ENCODE measurements at regions not wholly inside any gene's neighbourhood (a gene's known extent, or its start where the extent isn't known, plus 50 kb on each side); places are given as distances from the start of the nearest gene placed in this dataset.

DNA sequence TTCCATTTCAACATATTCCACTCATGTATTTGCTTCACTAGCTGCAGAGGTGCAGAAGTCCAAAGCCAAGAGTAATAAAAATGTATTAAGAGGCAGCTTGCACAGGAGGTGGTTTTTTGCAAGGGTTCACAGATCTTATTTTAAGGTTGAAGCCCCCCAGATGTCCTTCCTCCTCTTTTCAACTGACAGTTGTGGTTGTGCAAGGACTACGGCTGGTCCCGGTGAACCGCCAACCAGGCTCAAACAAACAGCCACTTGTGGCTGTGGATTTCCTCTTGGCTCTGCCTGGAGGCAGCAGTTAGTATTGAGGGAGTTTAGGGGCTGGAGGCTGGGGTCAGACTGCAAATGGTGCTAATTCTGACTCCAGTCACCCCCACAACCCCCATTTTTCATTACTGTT lies 240.7 kb upstream of the TBC1D5 start:
- no peak for DNase-seq (ENCODE audit: low spot score)

DNA sequence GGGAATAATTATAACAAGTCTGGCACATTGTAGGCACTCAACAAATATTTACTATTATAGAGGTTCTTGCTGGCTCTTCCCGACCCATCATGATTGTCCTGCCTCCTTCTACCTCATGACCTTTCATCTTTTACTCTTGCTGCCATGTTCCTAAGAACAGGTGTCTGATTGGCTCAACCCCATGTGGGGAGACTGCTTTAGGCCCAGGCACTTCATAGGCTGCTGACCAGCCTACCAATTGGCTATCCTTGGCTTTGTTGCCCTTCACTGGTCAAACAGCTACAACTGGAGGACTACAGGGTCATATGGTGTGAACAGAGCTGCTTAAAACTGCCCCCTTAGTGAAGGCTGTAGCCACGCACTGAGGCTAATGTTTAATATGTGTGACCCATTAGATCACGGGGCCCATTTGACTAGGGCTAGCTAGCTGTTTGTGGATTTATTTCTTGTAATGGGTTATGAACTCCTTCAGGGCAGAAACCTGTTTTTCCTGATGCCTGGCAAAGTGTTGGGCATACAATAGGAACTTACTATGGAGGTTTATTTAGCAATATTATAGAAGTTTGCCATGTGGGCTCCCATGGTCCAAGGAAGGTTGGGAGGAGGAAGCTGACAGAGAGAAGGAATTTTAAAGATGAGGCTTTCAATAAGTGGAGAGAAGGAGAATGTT lies 239.9 kb upstream of the TBC1D5 start:
- no peak for DNase-seq (ENCODE audit: low spot score)

DNA sequence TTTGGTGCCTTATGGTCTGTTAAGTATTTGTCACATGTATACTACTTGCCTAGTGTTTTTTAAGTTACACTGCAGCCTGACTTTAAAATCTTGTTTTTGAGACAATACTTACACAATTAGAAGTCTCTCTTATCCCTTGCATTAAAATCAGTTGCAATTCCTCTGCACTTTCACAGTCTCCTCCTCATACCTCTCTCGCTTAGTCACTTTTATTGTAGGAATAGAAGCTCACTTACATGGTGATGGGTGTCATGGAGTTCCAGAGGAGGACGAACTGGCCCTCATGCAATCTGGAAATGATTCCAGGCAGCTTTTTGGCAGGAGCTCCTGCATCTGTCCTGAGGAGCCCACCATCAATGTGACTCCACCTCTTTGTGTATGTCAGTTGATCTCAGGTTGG lies 238.4 kb upstream of the TBC1D5 start:
- DNase-seq (ENCODE audit: low spot score): no peak

DNA sequence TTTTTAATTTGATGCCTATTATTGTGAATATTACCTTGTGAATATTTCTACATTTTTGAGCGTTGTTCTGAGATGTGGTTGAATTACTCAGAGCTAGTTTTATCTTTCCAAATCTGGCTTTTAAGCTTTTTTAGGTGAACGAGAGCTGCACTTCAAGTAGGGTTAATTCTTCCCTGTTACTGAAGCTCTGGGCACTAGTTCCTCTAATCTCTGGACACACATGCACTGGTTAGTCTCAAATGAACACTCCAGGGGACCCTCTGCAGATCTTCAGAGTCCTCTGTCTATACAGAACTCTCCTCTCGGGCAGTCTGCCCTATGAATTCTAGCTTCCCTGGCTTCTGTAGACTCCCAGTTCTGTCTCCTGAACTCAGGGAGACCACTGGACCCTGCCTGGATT lies 237.5 kb upstream of the TBC1D5 start:
- no peak for DNase-seq (ENCODE audit: low spot score)

DNA sequence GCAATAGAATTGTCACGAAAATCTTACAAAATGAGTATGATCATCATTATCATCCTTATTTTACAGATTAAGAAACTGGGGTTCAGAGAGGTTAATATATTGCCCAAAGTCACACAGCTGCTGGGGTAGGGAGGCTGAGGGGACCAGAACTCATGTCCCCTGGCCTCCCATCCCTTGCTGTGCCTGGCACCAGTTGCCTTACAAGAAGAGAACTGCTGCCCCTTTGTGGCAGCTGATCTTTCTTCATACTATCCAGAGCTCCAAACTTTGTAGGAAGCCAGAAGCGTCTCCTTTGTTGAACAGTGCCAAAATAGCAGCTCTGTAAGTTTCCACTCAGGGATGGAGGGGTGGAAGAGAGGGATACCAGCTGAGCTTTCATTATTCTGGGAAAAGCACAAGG lies 236.8 kb upstream of the TBC1D5 start:
- DNase-seq (ENCODE audit: low spot score): peak; percentile 19

DNA sequence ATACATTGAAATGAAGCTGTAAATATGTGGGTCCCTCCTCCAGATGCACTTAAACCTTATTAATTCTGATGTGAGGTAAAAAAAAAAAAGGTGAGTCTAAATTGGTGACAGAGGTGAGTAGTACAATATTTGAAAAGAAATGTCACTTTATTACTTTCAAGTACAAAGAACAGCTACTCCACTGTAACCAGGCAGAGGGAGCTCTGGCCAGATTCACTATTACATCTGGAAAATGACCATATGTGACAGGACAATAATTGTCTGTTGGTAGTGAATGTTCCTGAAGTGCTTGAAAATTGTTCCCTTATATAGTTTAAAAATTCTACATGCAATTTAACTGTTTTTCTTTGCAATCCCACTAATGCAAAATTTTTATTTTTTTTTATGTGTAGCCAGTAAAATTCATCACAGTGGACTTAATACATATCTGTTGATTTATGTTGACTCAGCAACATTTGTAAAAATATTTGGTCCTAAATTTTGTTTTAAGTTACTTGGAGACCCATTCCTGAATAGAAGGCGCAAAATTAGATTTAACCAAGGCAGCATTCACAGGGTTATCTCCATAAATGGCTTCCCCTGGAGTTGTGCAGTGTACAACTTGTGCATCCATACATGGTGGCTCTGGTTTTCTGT lies 231.9 kb upstream of the TBC1D5 start:
- no peak for DNase-seq (ENCODE audit: low spot score)

DNA sequence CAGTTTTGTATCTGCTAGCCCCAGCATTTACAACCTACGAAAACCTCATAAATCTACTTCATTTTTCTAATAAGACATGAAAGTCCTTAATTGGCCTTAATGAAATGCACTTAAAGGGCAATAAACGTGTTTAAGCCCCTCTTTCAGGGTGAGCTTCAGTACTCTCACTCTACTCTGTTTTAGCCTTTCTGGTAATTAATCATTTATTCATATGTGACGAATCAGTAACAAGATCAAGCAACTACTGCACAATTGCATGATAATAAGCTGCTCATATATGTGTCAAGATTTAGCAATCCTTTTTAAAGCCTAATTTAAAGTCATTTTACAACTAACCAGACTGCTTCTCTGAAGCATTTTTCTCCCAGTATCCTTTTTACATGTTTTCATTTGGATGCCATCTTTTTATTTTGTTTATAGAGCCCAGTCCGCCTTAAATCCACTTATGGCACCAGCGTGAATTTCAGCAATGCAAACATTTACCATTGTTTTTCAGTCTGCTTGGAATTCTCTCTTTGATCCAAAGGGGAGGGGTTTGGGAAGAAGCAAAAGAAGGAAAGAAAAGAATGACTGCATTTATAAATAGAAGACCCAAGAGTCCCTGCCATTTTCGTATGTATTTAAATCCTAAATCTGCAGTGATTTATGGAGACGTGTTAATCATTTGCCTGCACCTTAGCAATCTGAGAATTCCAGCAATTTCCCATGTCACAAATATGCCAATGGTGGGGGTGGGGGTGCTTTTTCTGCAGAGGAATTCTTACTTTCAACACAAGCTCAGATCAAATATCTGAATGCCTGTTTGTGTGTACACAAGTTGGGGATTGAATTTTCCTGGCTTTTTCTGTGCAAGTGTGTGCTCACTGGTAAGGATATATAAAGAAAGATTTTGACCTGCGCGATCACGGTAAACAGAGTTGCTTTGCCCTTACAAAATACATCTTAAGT lies 230.8 kb upstream of the TBC1D5 start:
- DNase-seq (ENCODE audit: low spot score): no peak

DNA sequence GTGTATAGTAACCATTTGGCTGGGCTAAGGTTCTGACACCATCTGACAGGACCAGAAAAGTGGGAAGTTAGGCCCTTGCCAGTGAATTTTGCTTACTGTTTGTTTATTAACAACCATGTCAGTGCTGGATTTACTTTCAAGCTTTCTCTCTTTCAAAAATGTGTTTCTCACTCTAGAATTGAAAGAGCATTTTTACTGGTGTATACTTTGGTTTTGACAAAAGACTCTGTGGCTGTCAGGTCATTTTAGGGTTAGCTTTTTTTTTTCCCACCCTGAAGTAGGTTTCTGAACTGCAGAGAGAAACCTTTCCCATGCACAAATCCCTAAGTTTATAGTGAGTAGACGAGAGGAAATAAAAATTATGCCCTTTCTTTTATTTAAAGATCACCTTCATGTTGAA lies 230.0 kb upstream of the TBC1D5 start:
- DNase-seq (ENCODE audit: low spot score): no peak

DNA sequence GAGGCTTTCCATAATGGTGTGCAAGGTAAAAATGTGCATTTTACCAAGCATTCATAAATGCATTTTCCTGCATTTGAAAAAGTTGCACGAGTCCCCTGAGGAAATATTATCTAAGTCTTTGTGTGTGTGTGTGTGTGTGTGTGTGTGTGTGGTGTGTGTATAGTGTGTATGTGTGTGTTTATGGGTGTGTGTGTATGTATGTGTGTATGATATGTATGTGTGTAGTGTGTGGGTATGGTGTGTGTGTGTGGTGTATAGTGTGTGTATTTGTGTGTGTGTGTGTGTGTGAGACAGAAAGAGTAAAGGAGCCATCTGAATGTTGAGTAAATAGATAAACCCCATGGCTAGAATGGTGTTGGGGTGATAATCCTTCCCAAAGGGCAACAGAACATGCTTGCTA lies 229.6 kb upstream of the TBC1D5 start:
- no peak for DNase-seq (ENCODE audit: low spot score)

DNA sequence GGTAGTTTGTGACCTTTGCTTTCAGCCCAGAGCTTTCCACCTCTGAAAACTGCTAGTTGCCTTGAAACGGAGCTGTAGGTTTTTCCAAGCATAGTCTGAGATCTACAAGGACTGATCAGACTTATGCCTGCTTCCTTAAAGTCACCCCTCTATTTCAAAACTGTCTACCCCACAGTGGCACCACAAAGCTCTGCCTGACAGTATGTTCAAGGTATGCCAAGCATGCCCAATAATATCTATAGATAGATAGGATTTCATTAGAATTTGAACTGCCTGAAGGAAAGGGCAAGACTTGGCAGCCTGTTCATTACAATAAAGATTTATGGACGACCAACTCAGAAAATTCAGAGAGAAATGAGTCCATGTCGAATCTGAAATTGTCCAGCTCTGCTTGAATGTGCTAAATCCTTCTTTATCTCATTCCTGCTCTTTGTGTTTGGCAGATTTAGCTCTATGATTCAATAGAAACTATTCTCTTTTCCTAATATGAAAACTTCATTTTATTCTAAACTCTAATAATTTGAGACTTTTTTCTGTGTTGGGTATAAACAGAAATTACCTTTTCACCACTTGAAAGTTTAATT lies 227.6 kb upstream of the TBC1D5 start:
- no peak for DNase-seq (ENCODE audit: low spot score)

DNA sequence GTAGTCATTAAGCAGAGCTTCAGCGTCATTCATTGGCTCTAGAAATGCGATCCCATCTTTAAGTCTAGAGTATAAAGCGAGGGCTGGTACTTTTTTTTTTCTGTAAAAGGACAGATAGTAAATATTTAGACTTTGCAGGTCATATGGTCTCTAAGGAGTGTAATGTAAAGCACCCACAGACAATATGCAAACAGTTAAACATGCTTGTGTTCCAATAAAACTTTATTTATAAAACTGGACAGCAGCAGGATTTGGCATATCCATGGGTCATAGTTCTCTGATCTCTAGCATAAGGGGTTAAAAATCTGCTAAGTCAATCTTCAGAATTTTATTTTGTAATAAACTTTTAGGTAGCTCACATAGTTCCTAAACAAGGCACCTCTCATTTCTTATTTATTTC lies 226.8 kb upstream of the TBC1D5 start:
- DNase-seq (ENCODE audit: low spot score): no peak

DNA sequence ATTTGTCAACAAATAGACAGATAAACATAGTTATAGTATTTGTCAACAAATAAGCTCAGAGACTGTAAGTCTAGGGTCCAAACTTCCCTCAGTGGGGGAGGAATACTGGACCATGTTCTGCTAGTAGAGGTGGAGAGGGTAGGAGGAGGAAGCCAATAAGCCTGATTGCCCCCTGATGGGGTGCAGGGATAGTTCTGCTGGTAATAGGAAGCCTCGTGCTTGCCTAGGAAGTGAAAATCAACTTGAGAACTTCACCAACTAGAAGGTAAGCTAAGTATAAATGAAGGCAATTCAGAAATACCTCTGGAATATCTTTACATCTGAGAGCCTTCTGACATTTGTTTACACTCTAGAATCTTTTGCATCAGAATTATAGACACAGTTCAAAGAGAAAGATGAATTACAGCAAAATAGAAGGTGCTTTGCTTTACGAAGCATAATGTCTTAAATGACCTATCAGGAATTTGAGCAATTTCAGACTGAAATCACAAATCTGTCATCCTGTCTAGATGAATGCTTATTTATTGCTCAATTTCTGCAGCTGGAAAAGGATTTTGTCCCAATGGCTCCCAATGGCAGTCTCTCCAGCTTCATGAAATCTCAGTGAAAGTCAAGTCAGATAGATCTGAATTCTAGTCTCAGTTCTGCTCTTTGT lies 225.6 kb upstream of the TBC1D5 start:
- no peak for DNase-seq (ENCODE audit: low spot score)

DNA sequence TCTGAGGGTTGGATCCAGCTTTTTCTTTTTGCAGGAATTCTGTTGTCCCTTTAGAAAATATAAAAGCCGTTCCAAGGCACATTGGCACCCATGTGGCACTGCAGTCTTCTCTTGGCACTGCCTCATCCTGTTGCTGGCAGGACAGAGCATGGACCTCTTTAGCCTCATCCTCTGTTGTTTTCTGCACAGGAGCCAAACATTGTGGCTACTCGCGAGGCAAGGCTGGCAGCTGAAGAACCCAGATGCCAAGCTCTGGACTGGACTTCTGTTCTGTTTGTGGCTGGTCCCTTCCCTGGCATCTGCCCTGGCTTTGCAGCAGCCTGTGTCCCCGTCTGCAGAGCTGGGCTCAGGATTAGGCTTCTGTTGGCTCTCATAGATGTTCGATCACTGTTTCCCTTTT lies 224.7 kb upstream of the TBC1D5 start:
- peak; percentile 91 for DNase-seq (ENCODE audit: low spot score)

DNA sequence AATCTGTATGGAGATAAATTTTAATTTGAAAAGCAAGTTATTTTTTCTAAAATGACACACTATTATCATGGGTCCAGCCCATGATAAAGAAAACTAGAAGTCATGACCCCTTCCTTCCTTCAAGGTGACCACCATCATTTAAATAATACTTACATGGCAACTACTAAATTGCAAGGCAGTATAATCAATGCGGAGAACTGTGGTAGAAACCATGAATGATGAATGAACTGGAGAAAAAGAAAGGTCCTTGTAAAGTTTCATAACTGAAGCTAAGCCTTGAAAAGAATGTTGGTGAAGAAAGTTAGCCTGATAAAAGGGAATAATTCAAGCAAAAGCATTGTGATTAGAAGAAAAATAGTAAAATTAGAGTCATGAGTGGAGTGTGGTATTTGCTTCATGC lies 222.9 kb upstream of the TBC1D5 start:
- DNase-seq (ENCODE audit: low spot score): no peak

DNA sequence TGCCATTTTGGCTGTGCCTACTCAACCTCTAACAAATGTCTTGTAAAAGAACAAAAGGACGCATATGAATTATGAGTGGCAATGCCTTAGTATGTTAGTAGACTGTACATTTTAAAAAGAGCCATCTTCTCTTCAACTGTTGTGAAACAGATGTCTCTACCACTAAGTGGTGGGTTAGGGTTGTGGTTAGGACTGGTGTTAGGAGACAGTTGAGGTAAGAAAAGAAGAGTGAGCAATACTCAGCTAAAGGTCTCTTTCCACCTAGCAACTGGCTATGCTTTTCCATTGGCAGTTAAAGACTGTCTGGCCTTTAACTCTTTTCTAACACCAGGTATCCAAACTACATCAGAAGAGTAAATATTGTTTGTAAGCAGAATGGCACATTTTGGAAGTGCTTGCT lies 221.7 kb upstream of the TBC1D5 start:
- DNase-seq (ENCODE audit: low spot score): no peak

DNA sequence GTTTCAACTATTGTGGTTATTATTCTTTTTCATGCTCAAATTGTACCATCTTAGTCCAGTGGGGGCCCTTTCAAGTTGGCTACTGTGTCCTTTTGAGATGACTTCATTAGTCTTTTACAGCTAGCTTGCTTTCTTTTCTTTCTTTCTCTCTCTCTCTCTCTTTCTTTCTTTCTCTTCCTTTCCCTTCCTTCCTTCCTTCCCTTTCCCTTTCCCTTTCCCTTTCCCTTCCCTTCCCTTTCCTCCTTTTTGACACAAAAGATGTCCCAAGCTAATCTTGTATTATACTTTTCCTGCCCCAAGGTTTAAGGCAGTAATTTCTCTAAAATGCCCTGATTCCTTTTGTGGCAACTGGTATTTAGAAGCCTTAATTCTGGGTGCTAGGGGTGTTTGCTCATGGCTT lies 213.0 kb upstream of the TBC1D5 start:
- no peak for DNase-seq (ENCODE audit: low spot score)

DNA sequence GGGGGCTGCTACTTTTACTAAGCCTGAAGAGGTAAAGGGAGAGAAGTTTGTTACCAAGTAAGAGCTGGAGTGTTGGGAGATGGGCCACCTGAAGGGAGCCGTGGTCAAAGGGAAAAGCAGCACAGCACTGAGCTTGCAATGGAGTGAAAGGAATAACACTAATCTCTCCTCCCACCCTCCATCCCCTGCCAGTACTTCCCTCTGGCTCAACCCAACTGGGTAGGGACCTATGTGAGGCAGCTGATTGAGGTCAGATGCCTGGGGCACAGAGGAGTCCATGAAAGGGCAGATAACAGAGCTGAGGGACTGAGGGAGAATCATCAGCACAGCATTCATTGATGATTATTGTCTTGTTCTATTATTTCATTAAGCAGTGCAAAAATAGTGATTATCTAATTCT lies 212.4 kb upstream of the TBC1D5 start:
- DNase-seq (ENCODE audit: low spot score): no peak

DNA sequence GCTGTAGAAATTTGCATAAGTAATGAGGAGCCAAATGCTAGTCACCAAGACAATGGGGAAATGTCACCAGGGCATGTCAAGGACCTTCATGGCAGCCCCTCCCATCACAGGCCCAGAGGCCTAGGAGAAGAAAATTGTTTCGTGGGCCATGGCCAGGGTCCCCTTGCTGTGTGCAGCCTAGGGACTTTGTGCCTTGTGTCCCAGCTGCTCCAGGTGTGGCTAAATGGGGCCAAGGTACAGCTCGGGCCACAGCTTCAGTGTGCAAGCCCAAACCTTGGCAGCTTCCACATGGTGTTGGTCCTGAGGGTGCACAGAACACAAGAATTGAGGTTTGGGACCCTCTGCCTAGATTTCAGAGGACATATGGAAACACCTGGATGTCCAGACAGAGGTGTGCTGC lies 208.8 kb upstream of the TBC1D5 start:
- no peak for DNase-seq (ENCODE audit: low spot score)

DNA sequence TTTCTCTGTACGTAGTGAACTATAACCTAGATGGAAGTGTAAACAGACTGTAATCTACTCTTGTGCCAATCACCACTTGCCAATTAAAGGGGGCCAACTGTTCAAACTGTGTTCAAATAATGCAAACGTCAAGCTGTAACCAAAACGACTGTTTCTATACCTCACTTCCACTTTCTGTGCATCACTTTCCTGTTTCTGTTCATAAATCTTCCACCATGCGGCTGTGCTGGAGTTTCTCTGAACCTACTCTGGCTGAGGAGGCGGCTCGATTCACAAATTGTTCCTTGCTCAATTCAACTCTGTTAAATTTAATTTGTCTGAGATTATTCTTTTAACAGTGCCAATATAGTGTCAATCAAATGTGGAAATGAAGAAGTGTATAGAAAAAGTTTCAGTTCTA lies 206.7 kb upstream of the TBC1D5 start:
- peak; percentile 51 for DNase-seq (ENCODE audit: low spot score)

DNA sequence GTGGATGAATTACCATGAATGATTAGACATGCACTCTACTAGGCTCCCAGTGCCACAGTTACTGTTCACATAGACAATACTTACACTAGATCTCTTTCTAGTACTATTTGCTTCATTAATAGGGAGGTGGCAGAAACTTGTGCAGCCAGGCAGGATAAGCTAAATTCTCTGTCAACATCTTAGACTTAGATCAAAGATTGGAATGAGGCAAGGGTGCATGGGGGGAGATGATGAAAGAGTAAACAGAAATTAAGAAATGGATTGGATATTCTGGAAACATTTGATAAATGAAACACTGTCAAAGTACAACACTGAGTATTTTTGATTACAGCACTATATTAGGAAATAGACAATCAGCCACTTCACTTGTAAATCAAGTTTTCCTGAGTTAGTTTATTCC lies 205.4 kb upstream of the TBC1D5 start:
- DNase-seq (ENCODE audit: low spot score): no peak

DNA sequence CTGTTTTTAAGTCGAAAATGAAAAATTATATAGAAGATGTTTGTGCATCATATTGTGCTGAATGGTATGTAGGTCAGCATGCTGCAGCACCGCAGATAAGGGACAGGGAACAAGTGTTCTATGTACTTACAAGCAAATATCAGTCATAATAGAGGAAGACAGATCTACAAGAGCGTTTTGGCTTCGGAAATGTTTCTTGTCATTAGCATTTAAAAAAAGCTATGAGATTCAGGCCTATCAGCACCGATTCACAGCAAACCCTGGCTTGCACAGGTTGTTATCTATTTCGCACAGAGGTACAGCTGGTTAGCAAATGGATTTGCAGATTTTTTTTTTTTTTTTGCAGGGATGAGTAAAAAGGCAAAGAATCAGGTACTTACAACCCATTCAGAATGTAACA lies 204.2 kb upstream of the TBC1D5 start:
- DNase-seq (ENCODE audit: low spot score): no peak

DNA sequence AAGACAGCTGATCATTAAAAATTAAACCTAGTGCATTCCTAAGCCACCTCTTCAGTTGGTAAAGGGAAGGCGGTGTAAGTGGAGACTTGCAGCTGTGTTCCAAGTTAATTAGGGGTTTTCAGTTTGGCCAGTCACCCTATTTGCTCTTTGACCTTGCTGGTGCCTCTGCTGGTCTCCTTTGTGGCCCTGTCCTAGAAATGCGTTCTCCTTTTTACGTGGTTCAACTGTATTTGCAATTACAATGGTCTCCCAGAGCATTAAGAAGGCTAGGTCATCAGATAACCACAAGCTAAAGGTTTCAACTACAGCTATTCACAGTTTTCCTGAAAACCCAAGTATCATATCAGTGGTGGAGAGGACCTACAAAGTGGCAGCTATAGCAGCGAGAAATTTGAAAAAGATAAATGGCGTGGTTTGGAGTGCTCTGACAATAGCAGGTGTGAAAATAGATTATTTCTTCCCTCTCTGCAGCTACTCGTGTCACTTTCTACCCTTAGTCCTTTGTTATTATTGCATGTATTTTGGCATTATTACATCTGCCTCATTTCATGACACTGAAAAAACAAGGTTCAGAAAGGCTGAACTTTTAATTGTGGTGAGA lies 203.5 kb upstream of the TBC1D5 start:
- DNase-seq (ENCODE audit: low spot score): no peak
